GM12872 (cell line): ENCODE measurements at regions not wholly inside any gene's neighbourhood (a gene's known extent, or its start where the extent isn't known, plus 50 kb on each side); places are given as distances from the start of the nearest gene placed in this dataset.

Experiments used
- CTCF ChIP-seq: IDR thresholded peaks from 3 replicates; pipeline ENCODE4 v1.5.1; 2011; ENCODE audit warnings: low read depth, mild to moderate bottlenecking, low read length, moderate library complexity; ENCODE audit not compliant: insufficient read depth

GRCh38 chr3:101150504-101150903, 157.3 kb upstream of the ABI3BP start:
- no peak for TF ChIP-seq CTCF

- no peak for TF ChIP-seq CTCF
Measured at GRCh38 chr3:101149707-101150106, 156.5 kb upstream of the ABI3BP start.

GRCh38 chr3:101149251-101149650, 156.0 kb upstream of the ABI3BP start:
- no peak for TF ChIP-seq CTCF

GRCh38 chr3:101148001-101148400, 154.8 kb upstream of the ABI3BP start:
- no peak for TF ChIP-seq CTCF

- no peak for TF ChIP-seq CTCF
Measured at GRCh38 chr3:101146946-101147345, 153.7 kb upstream of the ABI3BP start.

- TF ChIP-seq CTCF = no peak
Measured at GRCh38 chr3:101144105-101144504, 150.9 kb upstream of the ABI3BP start.

- TF ChIP-seq CTCF = no peak
Measured at GRCh38 chr3:101143012-101143411, 149.8 kb upstream of the ABI3BP start.

- TF ChIP-seq CTCF = no peak
Measured at GRCh38 chr3:101142160-101142559, 148.9 kb upstream of the ABI3BP start.
